ENCODE measurements at regions not wholly inside any gene's neighbourhood (a gene's known extent, or its start where the extent isn't known, plus 50 kb on each side); places are given as distances from the start of the nearest gene placed in this dataset.
A peak's percentile ranks its signal among the peaks of the same experiment; 100 is the strongest.

DNA sequence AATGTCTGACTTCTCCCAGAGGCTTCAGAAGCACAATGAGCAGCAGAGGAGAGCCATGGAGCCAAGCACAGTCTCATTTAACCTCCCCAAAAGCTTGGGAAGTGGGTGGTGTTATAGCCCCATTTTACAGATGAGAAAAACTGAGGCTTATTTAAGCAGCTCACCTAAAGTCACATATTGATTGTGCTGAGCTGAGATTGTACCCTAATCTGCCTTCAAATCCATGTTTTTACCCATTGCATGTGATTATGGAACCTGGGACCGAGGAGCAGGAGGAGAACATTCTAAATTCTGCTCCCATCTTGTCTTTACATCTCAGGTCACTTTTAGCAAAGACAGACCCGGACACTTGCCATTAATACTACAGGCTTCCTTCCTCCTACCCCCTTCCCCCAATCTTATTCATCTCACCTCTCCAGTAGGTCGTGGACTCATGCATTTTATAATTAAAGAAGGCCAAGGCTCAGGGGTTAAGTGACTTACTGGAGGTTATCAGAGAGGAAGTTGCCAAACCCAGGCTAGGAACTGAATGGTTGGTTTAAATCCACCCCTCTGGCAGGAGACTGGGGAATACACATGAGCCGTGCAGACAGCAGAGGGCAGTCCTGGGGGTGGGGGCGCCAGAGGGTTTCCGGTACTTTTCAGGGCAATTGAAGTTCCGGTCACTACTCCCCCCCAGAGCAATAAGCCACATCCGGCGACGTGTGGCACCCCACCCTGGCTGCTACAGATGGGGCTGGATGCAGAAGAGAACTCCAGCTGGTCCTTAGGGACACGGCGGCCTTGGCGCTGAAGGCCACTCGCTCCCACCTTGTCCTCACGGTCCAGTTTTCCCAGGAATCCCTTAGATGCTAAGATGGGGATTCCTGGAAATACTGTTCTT, 51.0 kb upstream of the IL17B start:
- H3K4me1 Mint-ChIP-seq: peaks cover 18 to 22% of the 10 kb centered on the region in 2 donors
- H3K27me3 Mint-ChIP-seq (ENCODE audit: low read depth in 3 of 3): peaks cover 0 to 3% (median 1%) of the 10 kb centered on the region in 3 donors
- H3K9me3 Mint-ChIP-seq: no peaks in the 10 kb centered on the region
- peak overlapping the region in 1 of 6 donors; percentile 35 for H3K27ac Mint-ChIP-seq
- peak in 2 of 3 donors; percentile 11 to 19 for DNase-seq
- no peaks in the 10 kb centered on the region for H3K36me3 Mint-ChIP-seq
- H3K4me3 Mint-ChIP-seq: peak overlapping the region in 1 of 5 donors; percentile 41

All from immature natural killer cell (primary cell).